NCI-H748 treated with DMSO at 0.1 percent for 48 hours (cell line): ENCODE measurements at regions not wholly inside any gene's neighbourhood (a gene's known extent, or its start where the extent isn't known, plus 50 kb on each side); places are given as distances from the start of the nearest gene placed in this dataset.

ENCODE experiments used
- DNase-seq: peaks from one replicate; lab custom pipeline; 2025; lab: John Stamatoyannopoulos, UW

- DNase-seq = no peak
Observed at GRCh38 chr5:167595196-167595595, 696.2 kb upstream of the WWC1 start.

- no peak for DNase-seq
Observed at GRCh38 chr5:167598166-167598565, 693.3 kb upstream of the WWC1 start.

- DNase-seq = no peak
Observed at GRCh38 chr5:167602067-167602466, 689.4 kb upstream of the WWC1 start.

GRCh38 chr5:167603135-167603534, 688.3 kb upstream of the WWC1 start:
- DNase-seq = no peak

- DNase-seq = no peak
Observed at GRCh38 chr5:167608390-167609272, 682.8 kb upstream of the WWC1 start.

- no peak for DNase-seq
Observed at GRCh38 chr5:167614294-167615021, 677.0 kb upstream of the WWC1 start.

- DNase-seq = no peak
Observed at GRCh38 chr5:167616043-167616890, 675.2 kb upstream of the WWC1 start.

GRCh38 chr5:167623354-167623753, 668.1 kb upstream of the WWC1 start:
- DNase-seq = no peak

- DNase-seq = no peak
Observed at GRCh38 chr5:167624053-167624452, 667.4 kb upstream of the WWC1 start.

- no peak for DNase-seq
Observed at GRCh38 chr5:167626341-167627123, 664.9 kb upstream of the WWC1 start.

- DNase-seq = no peak
Observed at GRCh38 chr5:167629634-167630033, 661.8 kb upstream of the WWC1 start.

- no peak for DNase-seq
Observed at GRCh38 chr5:167631191-167631590, 660.3 kb upstream of the WWC1 start.

GRCh38 chr5:167633114-167633513, 658.3 kb upstream of the WWC1 start:
- no peak for DNase-seq

- DNase-seq = no peak
Observed at GRCh38 chr5:167633931-167634341, 657.5 kb upstream of the WWC1 start.

- no peak for DNase-seq
Observed at GRCh38 chr5:167634432-167634831, 657.0 kb upstream of the WWC1 start.

- DNase-seq = no peak
Observed at GRCh38 chr5:167638816-167639215, 652.6 kb upstream of the WWC1 start.

GRCh38 chr5:167639273-167639672, 652.2 kb upstream of the WWC1 start:
- no peak for DNase-seq

GRCh38 chr5:167639766-167640165, 651.7 kb upstream of the WWC1 start:
- no peak for DNase-seq

- no peak for DNase-seq
Observed at GRCh38 chr5:167642181-167642580, 649.3 kb upstream of the WWC1 start.

- no peak for DNase-seq
Observed at GRCh38 chr5:167642779-167643517, 648.5 kb upstream of the WWC1 start.
